Neural crest cell (in vitro differentiated cells): ENCODE measurements at regions not wholly inside any gene's neighbourhood (a gene's known extent, or its start where the extent isn't known, plus 50 kb on each side); places are given as distances from the start of the nearest gene placed in this dataset.

ENCODE experiments used
- DNase-seq: peaks from one replicate; pipeline ENCODE4 v3.0.0; 2021; ENCODE audit warnings: low read depth, mixed read lengths, low spot score
- H3K27ac Mint-ChIP-seq: one replicate; pipeline ENCODE4 v1.8.0; 2021; ENCODE audit warnings: mild to moderate bottlenecking, mixed read lengths; ENCODE audit not compliant: unreplicated experiment
- H3K27me3 Mint-ChIP-seq: 2 replicates; pipeline ENCODE4 v1.8.0; 2021; ENCODE audit warnings: low read depth, mild to moderate bottlenecking, mixed read lengths
- H3K36me3 Mint-ChIP-seq: 2 replicates; pipeline ENCODE4 v1.8.0; 2021; ENCODE audit warnings: low read depth, mild to moderate bottlenecking, mixed read lengths
- H3K4me1 Mint-ChIP-seq: 2 replicates; pipeline ENCODE4 v1.8.0; 2021; ENCODE audit warnings: mixed read lengths
- H3K4me3 Mint-ChIP-seq: one replicate; pipeline ENCODE4 v1.8.0; 2021; ENCODE audit warnings: mild to moderate bottlenecking, mixed read lengths
- H3K9me3 Mint-ChIP-seq: 2 replicates; pipeline ENCODE4 v1.8.0; 2021; ENCODE audit warnings: mixed read lengths
- CTCF ChIP-seq: fragments of 200-600 bp; sonication (generic); conservative IDR thresholded peaks from 2 replicates; pipeline ENCODE4 v1.5.0; 2021; ENCODE audit warnings: antibody characterized with exemption, mild to moderate bottlenecking

GRCh38 chr5:74374656-74375055 is 265.9 kb downstream of the ENC1 start:
- Mint-ChIP-seq H3K4me3 (no peak overlapping the region), H3K27ac (no peak overlapping the region), H3K27me3 (no peaks in the 10 kb centered on the region), H3K9me3 (no peaks in the 10 kb centered on the region), H3K36me3 (no peaks in the 10 kb centered on the region), H3K4me1 (peaks cover 10% of the 10 kb centered on the region)
- no peak for TF ChIP-seq CTCF
- no peak for DNase-seq

GRCh38 chr5:74373076-74373475 is 267.5 kb downstream of the ENC1 start:
- Mint-ChIP-seq H3K27me3 (no peaks in the 10 kb centered on the region), H3K9me3 (no peaks in the 10 kb centered on the region), H3K4me3 (no peak overlapping the region)

GRCh38 chr5:74372502-74373064 is 267.9 kb downstream of the ENC1 start:
- DNase-seq, result no peak
- H3K4me3 Mint-ChIP-seq, result no peak overlapping the region
- no peaks in the 10 kb centered on the region for H3K36me3 Mint-ChIP-seq
- no peaks in the 10 kb centered on the region for H3K9me3 Mint-ChIP-seq
- no peaks in the 10 kb centered on the region for H3K27me3 Mint-ChIP-seq
- H3K27ac Mint-ChIP-seq, result no peak overlapping the region
- H3K4me1 Mint-ChIP-seq, result peaks cover 16% of the 10 kb centered on the region
- no peak for TF ChIP-seq CTCF

More at GRCh38 chr5:74373076-74373475, 267.5 kb downstream of the ENC1 start:
- Mint-ChIP-seq H3K36me3 (no peaks in the 10 kb centered on the region), H3K4me1 (peaks cover 12% of the 10 kb centered on the region), H3K27ac (no peak overlapping the region)
- TF ChIP-seq CTCF, result no peak
- DNase-seq, result no peak

- Mint-ChIP-seq H3K4me3 (no peak overlapping the region), H3K36me3 (no peaks in the 10 kb centered on the region), H3K9me3 (no peaks in the 10 kb centered on the region), H3K4me1 (peaks cover 22% of the 10 kb centered on the region), H3K27ac (no peak overlapping the region), H3K27me3 (no peaks in the 10 kb centered on the region)
- no peak for TF ChIP-seq CTCF
- no peak for DNase-seq
Measured at GRCh38 chr5:74372051-74372450, 268.5 kb downstream of the ENC1 start.

- no peak overlapping the region for H3K27ac Mint-ChIP-seq
- H3K4me3 Mint-ChIP-seq, result no peak overlapping the region
- no peaks in the 10 kb centered on the region for H3K9me3 Mint-ChIP-seq
- no peaks in the 10 kb centered on the region for H3K36me3 Mint-ChIP-seq
- TF ChIP-seq CTCF, result no peak
- no peaks in the 10 kb centered on the region for H3K27me3 Mint-ChIP-seq
- no peak for DNase-seq
- peaks cover 25% of the 10 kb centered on the region for H3K4me1 Mint-ChIP-seq
Measured at GRCh38 chr5:74371621-74372020, 268.9 kb downstream of the ENC1 start.
